DND-41 (cell line): ENCODE measurements at regions not wholly inside any gene's neighbourhood (a gene's known extent, or its start where the extent isn't known, plus 50 kb on each side); places are given as distances from the start of the nearest gene placed in this dataset.
"Not testable (repeated sequence)": the region's sequence is repeated elsewhere in the genome, so short reads cannot be mapped to it uniquely, and the experiment has no call there.

Source experiments
- ATAC-seq: fragments of 200-7000 bp; cut with Tn5 transposase; 3 replicates; pipeline ENCODE4 v1.9.1; 2021; ENCODE audit warnings: low read depth; ENCODE audit not compliant: insufficient read depth
- DNase-seq: peaks from one replicate; pipeline ENCODE4 v3.0.0-alpha.2; 2020
- H2AFZ ChIP-seq: 2 replicates; pipeline ENCODE4 v1.6.0; 2012; ENCODE audit warnings: low read depth, low read length
- H3K27ac ChIP-seq: 2 replicates; pipeline ENCODE4 v1.5.1; 2012; ENCODE audit warnings: low read length, inconsistent platforms
- H3K27me3 ChIP-seq: fragments of 200-600 bp; sonication (generic); 2 replicates; pipeline ENCODE4 v1.6.0; 2012; ENCODE audit warnings: low read length, mild to moderate bottlenecking, inconsistent platforms; ENCODE audit not compliant: insufficient read depth, poor library complexity
- H3K36me3 ChIP-seq: 2 replicates; pipeline ENCODE4 v1.5.1; 2012; ENCODE audit warnings: low read length, inconsistent platforms; ENCODE audit not compliant: insufficient read depth
- H3K4me1 ChIP-seq: 2 replicates; pipeline ENCODE4 v1.5.1; 2012; ENCODE audit warnings: mild to moderate bottlenecking, low read length; ENCODE audit not compliant: insufficient read depth
- H3K4me2 ChIP-seq: 2 replicates; pipeline ENCODE4 v1.6.0; 2012; ENCODE audit warnings: mild to moderate bottlenecking, moderate library complexity, low read length, inconsistent platforms; ENCODE audit not compliant: insufficient read depth
- H3K4me3 ChIP-seq, 2 experiments: fragments of 200-600 bp in 1 of 2; shearing (Covaris generic) in 1 of 2; 2 replicates each; pipeline ENCODE4 v1.5.1; 2012 to 2016; ENCODE audit warnings: inconsistent platforms in 2 of 2, low read length in 2 of 2, mild to moderate bottlenecking in 2 of 2, low read depth in 1 of 2, moderate library complexity in 1 of 2
- H3K79me2 ChIP-seq: 2 replicates; pipeline ENCODE4 v1.6.0; 2012; ENCODE audit warnings: low read length, inconsistent platforms; ENCODE audit not compliant: insufficient read depth
- H3K9ac ChIP-seq: 2 replicates; pipeline ENCODE4 v1.6.0; 2012; ENCODE audit warnings: low read depth, mild to moderate bottlenecking, inconsistent platforms, low read length, moderate library complexity
- H3K9me3 ChIP-seq: 2 replicates; pipeline ENCODE4 v1.5.1; 2012; ENCODE audit warnings: low read length, moderate library complexity, mild to moderate bottlenecking, inconsistent platforms; ENCODE audit not compliant: insufficient read depth, severe bottlenecking
- H4K20me1 ChIP-seq: 2 replicates; pipeline ENCODE4 v1.6.0; 2012; ENCODE audit warnings: low read length; ENCODE audit not compliant: insufficient read depth
- CTCF ChIP-seq: IDR thresholded peaks from 2 replicates; pipeline ENCODE4 v1.5.1; 2012; ENCODE audit warnings: borderline replicate concordance, low read length, moderate library complexity, mild to moderate bottlenecking; ENCODE audit not compliant: poor library complexity, severe bottlenecking; ENCODE audit errors: extremely low read depth
- EZH2 ChIP-seq: IDR thresholded peaks from 3 replicates; pipeline ENCODE4 v1.6.1; 2012; ENCODE audit warnings: borderline replicate concordance, low read depth, mild to moderate bottlenecking, moderate library complexity, low read length, inconsistent platforms; ENCODE audit not compliant: severe bottlenecking

GRCh38 chr4:14918336-14918735 lies 83.9 kb upstream of the CPEB2 start:
- TF ChIP-seq CTCF (no peak), EZH2 (no peak)
- H3K9me3 ChIP-seq, result no peaks in the 10 kb centered on the region
- no peak overlapping the region for H3K27ac ChIP-seq
- DNase-seq, result no peak
- H4K20me1 ChIP-seq, result no peaks in the 10 kb centered on the region
- no peak overlapping the region for H2AFZ ChIP-seq
- H3K36me3 ChIP-seq, result no peaks in the 10 kb centered on the region
- H3K4me2 ChIP-seq, result no peak overlapping the region
- H3K9ac ChIP-seq, result no peak overlapping the region
- no peak for ATAC-seq
- no peaks in the 10 kb centered on the region for H3K27me3 ChIP-seq
- no peaks in the 10 kb centered on the region for H3K79me2 ChIP-seq
- H3K4me1 ChIP-seq, result no peaks in the 10 kb centered on the region
- H3K4me3 ChIP-seq, result no peak overlapping the region

GRCh38 chr4:14919785-14920184 lies 82.5 kb upstream of the CPEB2 start:
- no peak overlapping the region for H3K27ac ChIP-seq
- H3K9ac ChIP-seq, result no peak overlapping the region
- no peak overlapping the region for H3K4me2 ChIP-seq
- no peaks in the 10 kb centered on the region for H3K27me3 ChIP-seq
- no peaks in the 10 kb centered on the region for H3K4me1 ChIP-seq
- TF ChIP-seq EZH2, result no peak
- TF ChIP-seq CTCF, result no peak
- no peaks in the 10 kb centered on the region for H4K20me1 ChIP-seq
- no peaks in the 10 kb centered on the region for H3K36me3 ChIP-seq
- H2AFZ ChIP-seq, result no peak overlapping the region
- no peak overlapping the region for H3K4me3 ChIP-seq
- no peaks in the 10 kb centered on the region for H3K79me2 ChIP-seq
- DNase-seq (no peak), ATAC-seq (no peak)
- H3K9me3 ChIP-seq, result no peaks in the 10 kb centered on the region

GRCh38 chr4:14920237-14920636 lies 82.0 kb upstream of the CPEB2 start:
- TF ChIP-seq CTCF (no peak), EZH2 (no peak)
- Histone ChIP-seq H3K27ac (no peak overlapping the region), H3K36me3 (no peaks in the 10 kb centered on the region), H3K9ac (no peak overlapping the region), H3K9me3 (no peaks in the 10 kb centered on the region), H3K4me2 (no peak overlapping the region), H3K4me1 (no peaks in the 10 kb centered on the region), H4K20me1 (no peaks in the 10 kb centered on the region), H3K27me3 (no peaks in the 10 kb centered on the region), H3K79me2 (no peaks in the 10 kb centered on the region), H3K4me3 (no peak overlapping the region), H2AFZ (no peak overlapping the region)
- ATAC-seq (no peak), DNase-seq (no peak)

GRCh38 chr4:14920759-14921320 lies 81.4 kb upstream of the CPEB2 start:
- Histone ChIP-seq H2AFZ (no peak overlapping the region), H3K9me3 (no peaks in the 10 kb centered on the region), H4K20me1 (no peaks in the 10 kb centered on the region), H3K27me3 (no peaks in the 10 kb centered on the region), H3K27ac (no peak overlapping the region), H3K4me1 (no peaks in the 10 kb centered on the region), H3K9ac (no peak overlapping the region), H3K36me3 (no peaks in the 10 kb centered on the region), H3K79me2 (no peaks in the 10 kb centered on the region), H3K4me2 (no peak overlapping the region), H3K4me3 (no peak overlapping the region)
- TF ChIP-seq CTCF (no peak), EZH2 (no peak)
- ATAC-seq (peak; percentile 40; the same call in 1 of the 3 replicates), DNase-seq (no peak)

GRCh38 chr4:14921781-14922180 lies 80.5 kb upstream of the CPEB2 start:
- H3K79me2 ChIP-seq, H4K20me1 ChIP-seq, H3K9me3 ChIP-seq, H3K4me2 ChIP-seq, H3K4me3 ChIP-seq, H3K36me3 ChIP-seq, H3K27me3 ChIP-seq, DNase-seq, H3K4me1 ChIP-seq, H2AFZ ChIP-seq, H3K27ac ChIP-seq, H3K9ac ChIP-seq: not testable (repeated sequence)
- ATAC-seq, result peak; percentile 33; the same call in 1 of the 3 replicates
